ENCODE measurements at regions not wholly inside any gene's neighbourhood (a gene's known extent, or its start where the extent isn't known, plus 50 kb on each side); places are given as distances from the start of the nearest gene placed in this dataset.

- DNase-seq = no peak
Observed at GRCh38 chr13:40178130-40178529, 488.3 kb downstream of the FOXO1 start.

GRCh38 chr13:40179445-40180281 is 486.8 kb downstream of the FOXO1 start:
- DNase-seq = peak; percentile 53 to 72

GRCh38 chr13:40180776-40181175 is 485.7 kb downstream of the FOXO1 start:
- no peak for DNase-seq

DNA sequence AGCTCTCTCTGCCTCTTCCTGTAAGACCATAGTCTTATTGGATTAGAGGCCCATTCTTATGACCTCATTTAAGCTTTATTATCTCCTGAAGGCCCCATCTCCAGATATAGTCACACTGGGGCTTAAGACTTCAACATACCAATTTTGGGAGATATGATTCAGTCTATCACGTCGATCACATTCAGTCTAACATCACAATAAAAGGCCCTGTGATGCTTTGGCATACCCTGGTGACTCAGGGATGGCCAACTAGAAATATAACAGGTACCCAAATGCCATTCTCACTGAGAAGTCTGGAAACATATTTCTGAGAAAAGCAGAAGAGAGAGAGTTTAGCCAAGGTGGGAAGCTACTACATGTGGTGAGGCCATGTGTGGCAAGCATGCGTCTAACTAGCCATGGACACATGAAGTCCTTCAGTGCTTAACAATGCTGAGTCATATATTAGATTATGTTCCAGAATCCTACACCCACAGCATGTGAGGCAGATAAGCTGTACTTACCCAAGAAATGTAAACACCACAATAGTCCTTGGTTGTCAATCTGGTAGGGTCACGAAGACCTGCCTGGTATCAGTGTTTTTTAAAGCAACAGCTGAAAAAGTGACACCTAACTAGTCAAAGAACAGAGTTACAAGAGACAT is 485.1 kb downstream of the FOXO1 start:
- DNase-seq = no peak

DNA sequence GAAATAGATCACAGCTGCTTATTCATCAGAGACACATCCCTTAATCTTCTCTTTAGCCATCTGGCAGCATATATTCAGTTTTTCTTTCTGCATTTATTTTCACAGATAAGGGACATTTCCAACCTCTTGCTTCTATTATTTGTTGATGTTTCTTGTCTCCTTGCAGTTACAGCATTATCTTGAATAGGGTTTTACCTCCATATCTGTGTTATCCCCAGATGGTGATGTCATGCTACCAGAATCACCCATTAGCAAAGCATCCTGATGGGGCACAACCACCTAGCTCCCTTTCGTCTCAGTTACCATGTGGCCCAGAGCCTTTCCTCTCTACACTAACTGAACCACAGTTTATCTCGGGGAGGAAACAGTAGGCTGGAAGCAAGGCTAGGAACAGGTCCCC is 483.9 kb downstream of the FOXO1 start:
- no peak for DNase-seq

DNA sequence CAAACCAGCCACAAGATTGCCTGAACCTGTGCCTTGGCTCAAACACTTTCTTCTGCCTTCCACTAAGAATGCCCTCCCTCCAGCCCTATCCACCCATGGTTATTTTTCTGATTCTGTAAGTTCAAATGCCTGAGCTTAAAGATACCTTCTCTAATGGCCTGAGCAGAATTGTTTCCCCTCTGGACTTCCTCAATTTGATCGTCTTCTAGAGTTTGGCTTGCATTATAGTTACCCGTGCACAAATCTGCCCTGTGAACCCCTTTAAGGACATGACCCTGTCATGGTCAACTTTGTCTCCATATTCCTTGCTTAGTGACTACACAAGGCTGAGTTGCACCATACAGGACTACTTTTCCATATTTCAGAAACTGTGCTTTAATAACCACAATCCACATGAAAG is 481.0 kb downstream of the FOXO1 start:
- DNase-seq = no peak

GRCh38 chr13:40186041-40186440 is 480.4 kb downstream of the FOXO1 start:
- DNase-seq = no peak

GRCh38 chr13:40186626-40187323 is 479.7 kb downstream of the FOXO1 start:
- no peak for DNase-seq

- DNase-seq = no peak
Observed at GRCh38 chr13:40187324-40187795, 479.1 kb downstream of the FOXO1 start.

DNA sequence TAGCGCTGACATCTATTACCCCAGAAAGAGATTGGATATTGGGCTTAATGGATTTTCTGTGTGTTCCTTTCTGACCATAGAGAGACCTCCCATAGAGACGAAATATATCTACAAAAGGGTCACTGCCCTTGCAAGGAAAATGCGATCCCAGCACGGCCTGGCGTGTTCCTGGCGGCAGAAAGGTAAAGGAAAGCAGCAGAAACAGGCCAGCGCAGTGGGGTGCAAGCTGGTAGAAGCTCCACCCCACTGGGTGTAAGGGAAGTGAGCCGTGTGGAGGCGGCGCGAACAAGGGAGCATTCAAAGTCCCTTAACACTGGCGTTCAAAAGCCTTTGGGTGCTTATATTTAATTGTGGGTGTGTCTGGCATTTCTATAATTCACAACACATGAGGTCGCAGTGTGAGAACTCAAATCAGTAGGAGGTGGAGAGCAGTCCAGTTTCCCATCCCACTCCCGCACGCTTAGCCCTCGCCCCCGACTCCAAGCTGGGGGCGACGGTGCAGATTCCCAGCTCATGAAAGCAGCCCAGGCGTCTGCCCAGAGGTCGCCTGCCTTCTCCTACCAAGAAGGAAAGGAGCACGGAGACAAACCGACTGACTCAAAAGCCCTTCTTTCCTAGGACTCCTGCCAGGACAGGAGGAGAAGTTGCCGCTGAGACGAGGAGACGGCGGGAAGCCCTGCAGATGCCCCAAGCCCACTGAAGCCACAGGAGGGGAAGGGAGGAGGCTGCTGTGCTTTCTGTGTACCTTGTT is 478.4 kb downstream of the FOXO1 start:
- no peak for DNase-seq

GRCh38 chr13:40189426-40189825 is 477.0 kb downstream of the FOXO1 start:
- no peak for DNase-seq

DNA sequence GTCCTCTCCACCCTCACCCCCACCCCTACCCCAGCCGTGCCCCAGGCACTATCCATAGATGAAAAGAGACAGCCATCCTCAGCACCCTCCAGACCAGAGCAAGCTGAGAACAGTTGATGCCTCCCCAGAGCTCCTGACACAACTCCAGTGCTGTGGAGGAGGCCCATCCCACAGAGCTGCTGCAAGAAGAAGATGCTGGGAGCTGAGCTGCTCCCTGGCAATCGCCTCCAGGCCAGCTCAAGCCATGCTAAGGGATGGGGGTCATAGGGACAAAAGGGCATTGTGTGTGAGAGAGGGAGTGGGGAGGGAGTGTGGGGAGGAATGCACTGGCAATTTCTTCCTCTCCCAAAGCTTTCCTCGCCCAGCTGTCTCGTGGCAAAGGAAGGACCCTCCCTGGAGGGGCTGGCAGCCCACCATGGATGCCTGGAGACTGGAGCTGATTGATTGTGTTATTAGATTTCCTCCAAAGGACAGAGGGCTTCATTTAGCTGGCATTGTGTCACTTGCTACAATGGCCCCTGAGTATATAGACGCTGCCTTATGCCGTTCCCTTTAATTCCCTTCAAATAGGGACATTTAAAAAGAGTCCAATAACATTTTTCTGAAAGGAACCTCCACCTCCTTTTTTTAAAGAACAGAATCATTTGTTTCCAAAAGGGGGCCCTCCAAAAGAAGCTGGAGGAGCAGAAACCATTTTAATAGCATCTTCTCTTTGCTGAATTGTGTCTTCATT is 476.4 kb downstream of the FOXO1 start:
- DNase-seq = no peak

DNA sequence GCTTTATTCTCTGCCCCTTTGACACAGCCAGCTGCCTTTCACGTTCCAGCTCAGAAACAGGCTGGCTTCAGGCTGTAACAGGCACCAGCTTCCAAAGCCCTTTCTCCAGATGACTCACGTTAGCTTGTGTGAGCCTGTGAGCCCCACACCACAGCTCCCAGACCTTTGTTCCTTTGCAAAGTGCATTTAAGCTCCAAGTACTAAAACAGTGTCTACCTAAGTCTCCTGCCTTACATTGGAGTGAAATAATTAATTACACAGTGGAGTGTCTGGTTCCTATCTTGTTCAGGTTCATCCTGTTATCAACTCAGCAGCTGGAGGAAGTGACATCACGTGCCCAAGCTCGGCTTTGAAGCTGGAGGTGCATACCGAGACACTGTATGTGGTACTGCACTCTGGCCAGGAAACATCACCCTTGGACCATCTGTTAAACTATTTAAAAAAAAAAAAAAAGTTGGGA is 475.8 kb downstream of the FOXO1 start:
- DNase-seq = no peak

- DNase-seq = no peak
Observed at GRCh38 chr13:40191186-40191980, 475.1 kb downstream of the FOXO1 start.

DNA sequence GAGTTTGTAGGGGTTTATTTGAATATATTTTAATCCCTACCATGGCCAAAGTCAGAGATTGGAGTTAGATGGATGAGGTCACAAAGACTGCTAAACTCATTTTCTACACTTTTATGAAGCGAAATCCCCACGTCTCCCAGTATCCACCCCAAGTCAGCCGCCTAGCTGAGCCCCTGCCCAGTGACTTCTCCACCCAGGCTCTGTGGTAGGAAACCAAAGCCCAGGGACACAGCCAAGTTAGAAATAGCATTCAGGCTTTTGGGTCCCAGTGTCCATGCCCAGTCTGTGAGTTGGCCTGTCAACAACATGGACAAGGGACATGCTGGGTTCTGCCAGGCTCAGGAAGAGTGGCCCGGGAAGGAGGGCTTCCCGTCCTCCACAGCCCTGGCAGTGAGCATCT is 474.0 kb downstream of the FOXO1 start:
- no peak for DNase-seq

GRCh38 chr13:40192858-40193257 is 473.6 kb downstream of the FOXO1 start:
- no peak for DNase-seq

DNA sequence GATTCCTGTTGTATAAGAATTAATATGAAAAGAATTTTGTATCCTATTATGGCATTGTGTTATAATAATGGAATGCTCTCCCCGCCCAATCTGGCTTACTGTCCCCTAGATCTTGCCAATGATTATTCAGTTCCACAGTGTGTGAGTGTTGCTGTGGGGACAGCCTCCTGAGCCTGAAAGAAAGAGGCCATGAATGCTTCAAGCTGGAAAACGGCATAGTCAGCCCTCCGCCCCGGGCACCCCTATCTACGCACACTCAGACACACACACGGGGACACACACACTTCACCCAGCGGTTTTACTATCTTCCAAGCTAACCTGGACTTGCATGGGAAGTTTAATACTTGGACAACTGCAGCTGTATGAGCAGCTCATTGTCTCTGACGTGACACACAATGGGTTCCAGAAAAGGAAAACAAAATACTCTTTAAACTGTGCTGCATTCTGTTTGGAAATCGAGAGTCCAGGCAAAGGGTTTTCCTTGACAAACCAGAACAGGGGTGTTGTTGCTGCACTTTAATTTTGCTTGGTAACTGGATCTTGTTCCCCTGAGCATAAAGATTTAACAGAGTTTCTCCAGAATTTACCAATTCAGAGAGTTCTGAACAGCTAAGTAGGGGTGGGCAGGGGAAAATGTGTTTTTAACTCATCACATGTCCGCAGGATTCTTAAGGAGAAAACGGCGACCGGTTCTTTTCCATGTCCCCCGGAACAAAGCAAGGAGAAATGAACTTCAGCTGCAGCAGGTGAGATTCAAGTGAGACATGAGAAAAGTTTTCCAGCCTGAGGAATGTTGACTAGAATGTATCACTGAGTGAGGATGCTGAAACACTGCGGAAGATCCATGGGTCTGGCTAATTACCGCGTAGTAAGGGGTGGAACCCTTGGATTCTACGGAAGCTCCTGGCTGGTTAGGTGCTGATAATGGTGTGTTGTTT is 472.9 kb downstream of the FOXO1 start:
- no peak for DNase-seq

DNA sequence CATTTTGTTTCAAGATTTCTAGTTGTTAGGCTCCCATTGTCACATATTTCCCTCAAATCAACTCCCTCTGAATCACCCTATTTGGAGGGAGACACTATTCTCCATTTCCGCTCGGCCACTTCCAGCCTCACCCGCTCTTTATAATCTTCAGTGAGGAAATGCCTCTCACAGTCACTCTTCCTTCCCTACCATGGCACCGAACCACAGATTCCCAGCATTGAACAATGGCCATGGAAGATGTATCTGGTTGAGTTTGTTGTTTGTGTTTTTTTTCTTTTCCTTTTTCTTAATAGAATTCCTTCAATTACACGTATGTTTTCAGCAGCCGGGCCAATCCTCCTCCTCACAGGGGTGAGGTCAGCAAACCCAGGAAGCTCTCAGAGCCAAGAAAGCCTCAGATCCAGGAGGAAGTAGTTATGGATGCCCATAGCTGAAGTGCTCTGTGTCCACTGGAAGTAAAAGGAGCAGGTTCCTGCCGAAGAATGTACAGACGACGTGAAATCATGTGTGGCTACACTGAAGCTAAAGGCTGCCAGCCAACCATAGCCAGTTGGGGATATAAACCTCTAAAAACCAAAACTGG is 472.1 kb downstream of the FOXO1 start:
- no peak for DNase-seq

DNA sequence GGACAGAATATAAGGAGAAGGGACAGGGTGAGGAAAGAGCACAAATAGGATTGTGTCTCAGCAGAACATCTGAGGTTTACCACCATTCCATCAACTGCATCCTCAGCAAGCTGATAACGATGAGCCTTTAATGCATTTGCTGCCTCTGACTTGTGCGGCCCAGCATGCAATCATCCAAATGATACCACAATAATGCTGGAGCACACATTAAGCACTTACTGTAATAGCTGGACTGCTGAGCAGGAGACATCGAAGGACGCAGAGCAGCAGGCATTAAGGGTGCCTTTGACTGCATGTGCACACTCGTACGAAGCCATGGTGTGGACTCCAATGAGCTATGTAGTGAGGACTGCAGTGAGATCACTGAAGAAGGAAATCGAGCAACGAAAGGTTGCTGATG is 469.4 kb downstream of the FOXO1 start:
- DNase-seq = no peak

All from NCI-H526 (cell line).